ENCODE measurements at regions not wholly inside any gene's neighbourhood (a gene's known extent, or its start where the extent isn't known, plus 50 kb on each side); places are given as distances from the start of the nearest gene placed in this dataset.

- TF ChIP-seq CTCF (IDR thresholded peaks at IDR 0.05; ENCODE audit: low read depth, low read length, poor library complexity, severe bottlenecking) (no peak), EZH2phosphoT487 (IDR thresholded peaks at IDR 0.05; ENCODE audit: borderline replicate concordance, low read length) (no peak)
Observed at GRCh38 chr9:108269371-108269770, 586.4 kb downstream of the ACTL7B start.
